Dedifferentiated amniotic fluid mesenchymal stem cell (primary cell): ENCODE measurements at regions not wholly inside any gene's neighbourhood (a gene's known extent, or its start where the extent isn't known, plus 50 kb on each side); places are given as distances from the start of the nearest gene placed in this dataset.
"Not testable (repeated sequence)": the region's sequence is repeated elsewhere in the genome, so short reads cannot be mapped to it uniquely, and the experiment has no call there.

Source experiments
- DNase-seq: peaks from one replicate; pipeline ENCODE4 v3.0.0-alpha.2; 2016; ENCODE audit errors: extremely low spot score

DNA sequence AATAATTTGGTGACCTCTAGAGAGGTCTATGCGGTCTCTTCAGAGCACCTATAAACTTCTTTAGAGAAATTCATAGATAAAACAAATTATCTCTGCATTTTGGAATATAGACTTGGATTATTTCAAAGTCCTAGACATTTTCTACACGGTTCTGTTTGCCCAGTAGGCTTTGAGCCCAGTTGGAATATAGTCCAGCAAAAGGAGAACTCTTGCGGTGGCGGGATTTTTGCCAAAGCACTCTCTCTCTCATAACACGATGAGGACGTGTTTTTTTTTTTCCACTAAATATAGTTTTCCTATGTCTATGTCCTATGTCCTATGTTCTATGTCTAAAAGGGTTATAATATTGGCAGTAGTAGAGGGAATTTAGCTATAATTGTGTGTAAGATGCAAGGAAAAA lies 164.9 kb upstream of the AGR3 start:
- DNase-seq = no peak

- not testable (repeated sequence) for DNase-seq
Observed at GRCh38 chr7:17053164-17053563, 171.4 kb upstream of the AGR3 start.

- no peak for DNase-seq
Observed at GRCh38 chr7:17054206-17054605, 172.4 kb upstream of the AGR3 start.

DNA sequence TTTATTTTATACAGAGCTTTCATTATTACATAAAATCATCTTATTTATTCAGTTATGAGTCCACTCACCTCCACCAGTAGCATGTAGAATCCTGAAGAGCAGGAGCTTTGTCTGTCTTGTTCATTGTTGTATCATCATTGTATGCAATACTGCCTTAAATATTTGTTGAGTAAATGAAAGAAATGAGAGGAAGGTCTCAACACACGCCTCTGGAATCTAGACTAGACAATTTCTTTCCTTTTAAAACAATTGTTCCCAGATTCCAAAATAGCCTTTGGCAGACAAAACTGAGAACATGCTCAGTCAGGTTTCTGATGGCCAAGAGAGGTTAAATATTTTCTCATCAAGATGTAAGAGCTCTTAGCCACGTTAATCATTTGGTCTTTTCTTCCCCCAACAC lies 173.1 kb upstream of the AGR3 start:
- no peak for DNase-seq

- DNase-seq = no peak
Observed at GRCh38 chr7:17055596-17055995, 173.8 kb upstream of the AGR3 start.

DNA sequence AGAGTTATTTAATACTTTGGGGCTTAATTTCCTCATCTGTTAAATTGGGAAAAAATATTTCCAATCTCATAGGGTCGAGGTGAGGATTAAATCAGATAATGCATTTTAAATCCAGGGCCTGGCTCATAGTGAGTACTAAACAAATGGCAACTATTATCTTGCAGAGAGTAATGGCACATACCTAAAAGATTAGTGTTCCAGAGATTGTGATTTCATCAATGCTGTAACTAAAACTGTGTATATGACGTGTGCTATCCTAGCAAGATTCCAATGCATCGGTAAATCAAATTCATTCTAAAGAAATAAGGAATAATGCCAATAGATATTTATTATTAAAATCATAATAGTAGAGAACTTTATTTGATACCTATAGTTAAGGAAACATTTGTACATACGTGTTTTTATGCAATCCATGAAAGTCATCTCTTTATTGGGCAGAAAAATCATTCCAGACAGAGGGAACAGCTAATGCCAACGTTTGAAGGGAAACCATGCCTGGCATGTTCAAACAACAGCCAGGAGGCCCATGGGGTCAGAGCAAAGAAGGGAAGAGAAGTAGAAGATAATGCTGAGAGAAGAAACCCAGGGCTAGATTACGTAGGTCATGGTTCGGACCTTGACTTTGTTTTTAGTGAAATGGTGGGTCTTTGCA lies 174.8 kb upstream of the AGR3 start:
- DNase-seq = peak; percentile 71

DNA sequence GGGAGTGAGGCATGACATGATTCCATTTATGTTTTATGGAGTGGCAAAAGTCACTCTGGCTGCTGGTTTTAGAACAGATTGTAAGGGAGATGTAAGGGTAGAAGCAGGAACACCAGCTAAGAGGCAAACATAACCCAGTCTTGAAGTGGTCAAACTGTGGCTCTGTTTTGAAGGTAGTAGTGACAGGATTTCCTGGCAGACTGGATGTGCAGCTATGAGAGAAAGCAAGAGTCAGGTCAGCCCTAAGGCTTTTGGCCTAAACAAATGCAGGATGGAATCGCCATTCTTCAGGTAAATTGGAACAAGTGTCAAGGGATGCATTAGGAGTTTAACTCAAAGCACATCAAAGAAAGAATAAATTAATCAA lies 175.3 kb upstream of the AGR3 start:
- no peak for DNase-seq

DNA sequence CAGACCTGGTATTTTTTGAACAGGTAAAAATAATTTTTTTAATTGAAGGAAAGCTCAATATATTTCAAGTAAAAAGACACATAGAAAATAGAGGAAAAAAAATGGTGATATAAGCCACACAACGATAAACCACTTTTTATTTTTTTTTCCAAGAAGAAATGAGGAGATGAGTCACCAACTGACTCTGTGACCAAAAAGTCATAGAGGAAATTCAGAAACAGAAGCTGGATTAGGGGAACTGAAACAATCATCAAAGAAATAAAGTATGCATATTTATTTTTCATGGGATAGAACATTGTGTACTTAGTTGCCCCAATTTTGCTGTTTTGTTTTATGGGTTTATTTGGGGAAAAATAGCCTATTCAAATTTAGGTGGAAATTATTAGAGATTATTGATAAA lies 176.8 kb upstream of the AGR3 start:
- DNase-seq = no peak

GRCh38 chr7:17060051-17060450 lies 178.3 kb upstream of the AGR3 start:
- no peak for DNase-seq

DNA sequence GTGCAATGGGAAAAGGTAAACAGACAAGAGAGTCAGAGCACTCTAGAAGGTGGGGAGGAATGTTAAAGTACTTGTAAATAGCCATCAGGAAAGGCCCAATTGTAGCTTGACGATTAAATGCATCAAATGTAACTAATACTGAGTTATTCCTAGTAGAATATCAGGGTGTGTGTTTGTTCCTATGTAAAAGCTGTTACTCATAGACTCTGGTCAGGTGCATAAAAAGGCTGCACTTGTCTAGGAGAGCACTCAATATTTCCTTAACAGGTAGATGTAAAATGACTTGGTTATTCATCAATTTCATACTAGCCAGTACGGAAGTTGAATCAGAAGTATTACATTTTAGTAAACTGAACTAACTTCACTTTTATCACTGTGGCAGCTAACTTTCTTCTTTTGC lies 179.7 kb upstream of the AGR3 start:
- DNase-seq = no peak

DNA sequence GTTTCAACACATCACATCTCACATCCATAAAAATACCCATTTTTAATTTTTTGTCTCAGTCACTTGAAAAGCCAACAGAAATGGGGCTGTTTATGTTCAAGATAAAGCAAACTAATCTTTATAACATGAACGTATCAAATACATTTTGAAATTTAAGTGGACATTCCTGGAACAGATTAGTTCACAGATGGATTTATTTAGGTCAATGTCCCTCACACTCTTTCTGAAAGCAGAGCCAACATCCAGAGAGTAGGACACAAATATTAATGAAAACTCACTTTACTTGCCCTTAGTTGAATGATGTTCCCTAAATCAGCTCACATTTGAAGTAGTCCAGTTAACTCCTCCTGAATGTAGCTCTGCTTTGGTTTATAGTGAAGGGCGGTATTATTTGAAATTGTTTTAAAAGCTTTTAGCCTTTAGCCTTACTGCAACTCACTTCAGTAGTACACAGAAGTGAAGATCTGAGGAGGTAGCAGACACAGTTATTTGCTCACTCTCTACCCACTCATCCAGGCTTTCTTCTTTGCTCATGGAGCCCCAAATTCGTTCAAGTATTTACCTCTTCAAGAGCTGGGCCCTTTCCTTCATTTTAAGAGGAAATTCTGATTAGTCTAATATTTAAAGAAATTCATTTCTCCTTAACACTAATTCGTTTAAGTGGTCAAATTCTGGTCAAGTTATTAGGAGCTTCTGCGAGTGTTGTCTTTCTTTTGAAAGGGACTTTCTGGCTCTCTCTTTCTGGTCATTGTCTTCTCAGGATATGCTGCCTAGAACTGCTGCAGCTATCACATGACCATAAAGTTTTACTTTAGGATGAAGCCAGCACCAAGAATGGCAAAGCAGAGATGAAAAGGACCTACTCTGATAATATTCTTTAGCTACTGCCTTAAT lies 180.6 kb upstream of the AGR3 start:
- no peak for DNase-seq

DNA sequence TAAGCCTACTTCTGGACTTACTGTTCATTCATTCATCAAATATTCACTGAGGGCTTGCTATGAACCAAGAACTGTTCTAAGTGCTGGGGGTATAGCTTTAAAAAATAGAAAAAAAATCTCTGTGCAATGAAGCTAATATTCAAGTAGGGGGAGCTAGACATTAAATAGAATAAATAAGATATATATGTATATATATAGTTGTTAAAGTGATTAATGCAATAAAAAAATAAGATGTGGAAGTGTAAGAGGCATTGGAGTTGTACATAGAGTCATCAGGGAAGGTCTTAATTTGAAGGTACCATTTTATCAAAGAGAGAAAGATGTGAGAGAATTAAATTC lies 181.2 kb upstream of the AGR3 start:
- peak; percentile 31 for DNase-seq

DNA sequence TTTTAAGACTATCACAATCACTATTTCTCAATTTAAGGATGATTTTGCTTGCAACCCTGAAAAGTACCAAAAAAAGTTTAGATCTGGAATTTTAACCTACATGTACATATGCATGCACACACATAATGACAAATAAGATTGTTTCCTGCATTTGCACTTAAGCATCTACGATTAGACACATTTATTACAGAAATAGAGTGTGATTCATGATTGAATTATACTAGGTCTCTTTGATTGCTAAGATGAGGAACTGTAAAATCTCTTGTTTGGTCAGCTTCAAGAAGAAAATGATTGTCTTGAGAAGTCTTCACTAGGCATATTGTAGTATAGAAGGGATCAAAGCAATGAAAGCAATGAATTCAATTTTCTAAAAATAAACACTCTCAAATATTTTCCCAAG lies 185.9 kb upstream of the AGR3 start:
- DNase-seq = no peak

GRCh38 chr7:17069146-17069545 lies 187.4 kb upstream of the AGR3 start:
- no peak for DNase-seq

- no peak for DNase-seq
Observed at GRCh38 chr7:17070231-17070708, 188.5 kb upstream of the AGR3 start.

- no peak for DNase-seq
Observed at GRCh38 chr7:17071866-17072265, 190.1 kb upstream of the AGR3 start.

- DNase-seq = no peak
Observed at GRCh38 chr7:17075601-17076255, 193.9 kb upstream of the AGR3 start.

DNA sequence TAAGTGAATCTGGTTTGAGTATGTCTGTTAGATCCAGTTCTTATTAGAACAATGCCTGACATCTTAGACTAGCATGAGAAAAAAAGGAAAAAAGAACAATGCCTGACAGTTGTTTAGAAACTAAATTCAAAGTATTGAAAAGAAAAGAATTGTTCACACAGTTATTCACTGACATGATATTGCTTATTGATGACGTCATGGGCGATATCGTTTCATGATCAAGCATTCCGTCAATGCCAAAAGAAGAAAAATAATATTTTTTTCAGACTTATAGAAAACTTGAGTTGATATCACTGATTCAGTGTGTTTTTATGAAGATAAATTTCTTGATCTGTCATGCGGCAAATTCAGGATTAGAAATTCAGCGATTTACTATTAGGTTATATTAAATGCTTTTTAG lies 196.5 kb upstream of the AGR3 start:
- no peak for DNase-seq

- DNase-seq = no peak
Observed at GRCh38 chr7:17083392-17084165, 201.8 kb upstream of the AGR3 start.

DNA sequence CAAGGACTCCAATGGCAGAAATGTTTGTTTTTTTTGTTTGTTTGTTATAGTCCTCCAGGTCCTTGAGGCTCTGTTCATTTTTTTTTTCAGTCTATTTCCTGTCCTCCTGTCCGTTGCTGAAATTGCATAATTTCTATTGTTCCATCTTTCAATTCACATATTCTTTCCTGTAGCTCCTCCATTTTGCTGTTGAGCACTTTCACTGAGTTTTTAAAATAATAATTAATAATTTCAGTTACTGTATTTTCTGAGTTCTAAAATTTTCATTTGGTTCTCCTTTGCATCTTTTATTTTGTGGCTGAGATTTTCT lies 202.3 kb upstream of the AGR3 start:
- no peak for DNase-seq

DNA sequence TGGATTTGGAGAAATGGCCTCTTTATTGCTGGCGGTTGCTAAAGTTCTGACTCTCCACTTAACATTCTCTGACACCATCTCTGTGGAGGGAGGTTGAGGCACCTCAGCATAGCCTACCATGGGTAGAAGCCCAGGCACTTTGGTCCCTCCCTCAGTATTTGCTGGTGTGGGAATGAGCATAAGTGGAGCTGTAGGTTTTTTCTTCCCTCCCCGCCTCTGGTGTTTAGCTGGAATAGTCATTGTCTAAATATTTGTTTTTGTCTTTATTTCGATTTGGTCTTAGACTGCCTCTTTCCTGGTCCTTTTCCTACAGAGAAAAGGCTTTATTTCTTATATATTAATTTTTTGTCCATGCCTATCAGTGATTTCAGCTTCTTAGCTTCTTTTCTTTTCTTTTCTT lies 203.4 kb upstream of the AGR3 start:
- no peak for DNase-seq

GRCh38 chr7:17086403-17086802 lies 204.6 kb upstream of the AGR3 start:
- DNase-seq = no peak
